Peyer's patch (tissue), 4 donors: ENCODE measurements at regions not wholly inside any gene's neighbourhood (a gene's known extent, or its start where the extent isn't known, plus 50 kb on each side); places are given as distances from the start of the nearest gene placed in this dataset.

Source experiments
- DNase-seq, 3 donors: peaks; one replicate each; pipeline ENCODE4 v3.0.0-alpha.2; 2017 to 2019
- H3K27ac ChIP-seq, 4 donors: fragments of 200-600 bp; sonication (generic); one replicate each; pipeline ENCODE4 v1.5.1; 2016 to 2019
- H3K27me3 ChIP-seq, 2 donors: fragments of 200-600 bp; sonication (generic); one replicate each; pipeline ENCODE4 v1.5.1; 2019
- H3K36me3 ChIP-seq, 3 donors: fragments of 200-600 bp; sonication (generic); one replicate each; pipeline ENCODE4 v1.5.1; 2016 to 2019
- H3K4me1 ChIP-seq, 4 donors: fragments of 200-600 bp; sonication (generic); one replicate each; pipeline ENCODE4 v1.5.1; 2016 to 2019
- H3K4me3 ChIP-seq, 4 donors: fragments of 200-600 bp; sonication (generic); 1 replicate in 3 of 4; 2 replicates in 1 of 4; pipeline ENCODE4 v1.5.1; 2016 to 2019; ENCODE audit warnings: mild to moderate bottlenecking in 1 of 4
- H3K9me3 ChIP-seq, 4 donors: fragments of 200-600 bp; sonication (generic); one replicate each; pipeline ENCODE4 v1.5.1; 2016 to 2019; ENCODE audit warnings: mild to moderate bottlenecking in 1 of 4
- POLR2A ChIP-seq, 2 donors: fragments of 450-650 bp; IDR thresholded peaks; one replicate each; pipeline ENCODE4 v1.5.1; 2017; ENCODE audit warnings: antibody characterized with exemption in 2 of 2, mild to moderate bottlenecking in 2 of 2, moderate library complexity in 2 of 2
- TF ChIP-seq, protein P1 (sequence below), 6 experiments: fragments of 450-650 bp in 4 of 6; fragments of 200-600 bp in 2 of 6; sonication (generic) in 1 of 6; IDR thresholded peaks; one replicate each; pipeline ENCODE4 v1.5.1; 2017 to 2019; ENCODE audit warnings: antibody characterized with exemption in 6 of 6, mild to moderate bottlenecking in 3 of 6, moderate library complexity in 1 of 6

DNA sequence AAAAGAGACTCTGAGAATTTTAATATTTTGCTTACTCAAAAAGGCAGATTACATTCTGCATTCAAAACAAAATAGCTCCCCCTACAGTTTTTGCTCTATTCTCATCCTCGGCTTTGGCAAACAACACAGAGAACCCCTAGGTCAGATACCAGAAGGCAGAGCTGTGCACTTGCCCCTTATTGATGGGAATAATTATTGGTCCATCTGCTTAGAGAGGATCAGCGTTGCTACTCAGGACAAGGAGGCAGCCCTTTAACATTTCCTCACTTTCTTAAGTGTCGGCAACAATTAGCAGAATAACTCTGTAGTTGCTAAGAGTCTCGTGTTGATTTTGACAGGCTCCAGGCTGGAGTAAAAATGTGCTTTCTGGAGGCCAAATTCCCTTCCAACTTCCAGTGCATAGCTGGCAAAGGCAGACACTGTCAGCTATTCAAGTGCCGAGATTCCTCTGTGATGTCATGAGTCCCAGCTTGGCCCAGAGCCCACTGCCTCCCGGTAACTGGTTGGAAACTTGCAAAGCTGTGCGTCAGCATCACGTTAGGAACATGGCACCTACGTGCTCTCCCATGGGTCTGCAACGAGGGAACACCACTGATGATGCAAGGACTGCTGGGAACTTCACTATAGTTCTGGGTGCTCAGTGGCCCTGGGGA lies 482.7 kb upstream of the ADAMTS9 start:
- Histone ChIP-seq H3K9me3 (no peaks in the 10 kb centered on the region), H3K36me3 (no peaks in the 10 kb centered on the region), H3K27me3 (no peaks in the 10 kb centered on the region), H3K27ac (peak overlapping the region in 2 of 4 donors; percentile 4 to 29), H3K4me1 (no peaks in the 10 kb centered on the region), H3K4me3 (no peak overlapping the region)
- peak; percentile 16 to 75 (median 51) for DNase-seq
- TF ChIP-seq POLR2A (IDR thresholded peaks at IDR 0.05) = no peak
- TF ChIP-seq, protein P1, sequence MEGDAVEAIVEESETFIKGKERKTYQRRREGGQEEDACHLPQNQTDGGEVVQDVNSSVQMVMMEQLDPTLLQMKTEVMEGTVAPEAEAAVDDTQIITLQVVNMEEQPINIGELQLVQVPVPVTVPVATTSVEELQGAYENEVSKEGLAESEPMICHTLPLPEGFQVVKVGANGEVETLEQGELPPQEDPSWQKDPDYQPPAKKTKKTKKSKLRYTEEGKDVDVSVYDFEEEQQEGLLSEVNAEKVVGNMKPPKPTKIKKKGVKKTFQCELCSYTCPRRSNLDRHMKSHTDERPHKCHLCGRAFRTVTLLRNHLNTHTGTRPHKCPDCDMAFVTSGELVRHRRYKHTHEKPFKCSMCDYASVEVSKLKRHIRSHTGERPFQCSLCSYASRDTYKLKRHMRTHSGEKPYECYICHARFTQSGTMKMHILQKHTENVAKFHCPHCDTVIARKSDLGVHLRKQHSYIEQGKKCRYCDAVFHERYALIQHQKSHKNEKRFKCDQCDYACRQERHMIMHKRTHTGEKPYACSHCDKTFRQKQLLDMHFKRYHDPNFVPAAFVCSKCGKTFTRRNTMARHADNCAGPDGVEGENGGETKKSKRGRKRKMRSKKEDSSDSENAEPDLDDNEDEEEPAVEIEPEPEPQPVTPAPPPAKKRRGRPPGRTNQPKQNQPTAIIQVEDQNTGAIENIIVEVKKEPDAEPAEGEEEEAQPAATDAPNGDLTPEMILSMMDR (IDR thresholded peaks at IDR 0.05) = peak in 3 of 6 experiments; percentile 4 to 25 (median 20)

DNA sequence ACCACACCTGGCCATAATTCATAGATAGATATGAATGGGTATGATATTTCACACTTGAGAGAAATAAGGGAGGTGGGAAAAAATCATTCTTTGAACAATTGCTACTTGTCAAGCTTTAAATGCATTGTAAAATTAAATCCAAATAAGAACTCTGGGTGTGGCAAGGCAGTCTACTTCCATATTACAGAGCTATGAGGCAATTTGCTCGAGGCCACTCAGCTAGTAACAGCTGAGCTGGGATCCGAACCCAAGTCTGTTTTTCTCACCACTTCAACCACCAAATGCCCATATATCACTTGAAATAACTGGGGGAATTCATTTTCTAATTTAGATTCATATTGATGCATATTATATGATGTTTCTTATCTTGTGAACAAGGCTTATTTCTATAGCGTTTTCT lies 482.2 kb upstream of the ADAMTS9 start:
- Histone ChIP-seq H3K36me3 (no peaks in the 10 kb centered on the region), H3K27ac (peak overlapping the region in 1 of 4 donors; percentile 4)

DNA sequence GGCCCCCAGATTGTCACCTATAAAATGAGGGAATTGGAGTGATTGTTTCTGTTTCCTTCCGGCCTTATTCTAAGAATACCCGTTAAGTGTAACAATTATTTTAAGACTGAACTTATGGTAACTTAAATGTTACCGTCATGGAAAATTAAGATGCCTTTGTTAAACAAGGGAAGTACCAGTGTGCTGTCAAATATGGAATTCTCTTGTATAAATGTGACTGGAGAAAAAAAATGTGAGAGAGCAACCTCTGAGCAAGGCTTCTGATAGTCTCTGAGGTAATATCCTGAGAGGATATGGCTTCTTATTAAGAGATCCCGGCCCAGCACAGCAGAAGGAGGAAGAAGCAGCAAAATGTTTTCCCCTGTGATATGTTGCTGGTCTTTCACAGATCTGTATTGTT lies 480.7 kb upstream of the ADAMTS9 start:
- no peaks in the 10 kb centered on the region for H3K27me3 ChIP-seq
- no peak for DNase-seq
- TF ChIP-seq, protein P1 (IDR thresholded peaks at IDR 0.05) = no peak
- TF ChIP-seq POLR2A (IDR thresholded peaks at IDR 0.05) = no peak
- no peaks in the 10 kb centered on the region for H3K9me3 ChIP-seq
- no peak overlapping the region for H3K4me3 ChIP-seq
- no peaks in the 10 kb centered on the region for H3K36me3 ChIP-seq
- no peaks in the 10 kb centered on the region for H3K4me1 ChIP-seq
- no peak overlapping the region for H3K27ac ChIP-seq

More for the DNA sequence above, 482.2 kb upstream of the ADAMTS9 start:
- H3K27me3 ChIP-seq = no peaks in the 10 kb centered on the region
- TF ChIP-seq, protein P1 (IDR thresholded peaks at IDR 0.05) = no peak
- no peak for TF ChIP-seq POLR2A (IDR thresholded peaks at IDR 0.05)
- no peak for DNase-seq
- H3K9me3 ChIP-seq = no peaks in the 10 kb centered on the region
- H3K4me3 ChIP-seq = no peak overlapping the region
- no peaks in the 10 kb centered on the region for H3K4me1 ChIP-seq

DNA sequence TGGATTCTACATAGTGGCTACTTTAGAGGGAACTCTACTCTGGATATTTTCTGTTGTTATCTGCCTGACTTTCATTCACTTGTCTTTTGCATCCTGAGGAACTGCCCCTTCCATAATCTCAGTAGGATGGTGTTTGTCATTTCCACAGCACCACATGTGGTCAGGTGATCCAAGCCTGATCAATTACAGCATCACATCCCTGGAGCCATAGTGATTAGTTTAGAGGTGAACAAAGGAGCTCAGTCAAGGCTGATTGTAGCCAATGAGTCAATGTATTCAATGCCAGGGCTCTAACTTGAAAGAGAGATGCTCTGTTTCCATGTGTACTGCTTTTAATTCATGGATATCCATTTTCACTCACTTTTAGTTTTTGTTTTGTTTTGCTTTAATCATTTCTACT lies 478.7 kb upstream of the ADAMTS9 start:
- no peak for DNase-seq
- no peaks in the 10 kb centered on the region for H3K27me3 ChIP-seq
- H3K27ac ChIP-seq = no peak overlapping the region
- no peaks in the 10 kb centered on the region for H3K4me1 ChIP-seq
- no peaks in the 10 kb centered on the region for H3K9me3 ChIP-seq
- no peak for TF ChIP-seq POLR2A (IDR thresholded peaks at IDR 0.05)
- TF ChIP-seq, protein P1 (IDR thresholded peaks at IDR 0.05) = no peak
- no peaks in the 10 kb centered on the region for H3K36me3 ChIP-seq
- H3K4me3 ChIP-seq = no peak overlapping the region

DNA sequence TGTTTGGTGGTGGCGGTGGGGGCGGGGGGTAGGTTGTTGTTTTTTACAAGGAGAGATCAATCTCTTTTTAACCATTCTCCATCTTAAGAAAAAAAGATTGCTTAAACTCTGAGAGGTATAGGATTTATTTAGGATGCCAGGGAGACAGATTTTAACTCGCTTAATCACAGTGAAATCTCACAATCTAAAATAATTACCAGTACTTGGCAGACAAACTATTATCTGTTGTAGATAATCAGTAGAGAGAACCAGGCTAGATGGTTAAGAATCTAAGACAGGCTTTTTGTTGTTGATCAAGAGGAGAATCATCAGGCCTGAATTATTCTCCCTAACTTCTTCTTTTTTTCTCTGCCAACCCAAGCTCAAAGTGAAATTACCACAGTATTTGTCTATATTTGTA lies 470.2 kb upstream of the ADAMTS9 start:
- Histone ChIP-seq H3K4me1 (no peaks in the 10 kb centered on the region), H3K4me3 (no peak overlapping the region), H3K9me3 (no peaks in the 10 kb centered on the region), H3K27ac (no peak overlapping the region), H3K36me3 (no peaks in the 10 kb centered on the region), H3K27me3 (no peaks in the 10 kb centered on the region)
- DNase-seq = no peak
- no peak for TF ChIP-seq POLR2A (IDR thresholded peaks at IDR 0.05)
- TF ChIP-seq, protein P1 (IDR thresholded peaks at IDR 0.05) = no peak
